NCI-H748 treated with DMSO at 0.1 percent for 48 hours (cell line): ENCODE measurements at regions not wholly inside any gene's neighbourhood (a gene's known extent, or its start where the extent isn't known, plus 50 kb on each side); places are given as distances from the start of the nearest gene placed in this dataset.
A peak's percentile ranks its signal among the peaks of the same experiment; 100 is the strongest.

ENCODE experiments used
- DNase-seq: peaks from one replicate; lab custom pipeline; 2025; lab: John Stamatoyannopoulos, UW

GRCh38 chr14:98301681-98302080, 970.3 kb downstream of the BCL11B start:
- DNase-seq, result no peak

- DNase-seq, result no peak
Measured at GRCh38 chr14:98304574-98304973, 967.4 kb downstream of the BCL11B start.

- DNase-seq, result no peak
Measured at GRCh38 chr14:98309591-98309990, 962.4 kb downstream of the BCL11B start.

GRCh38 chr14:98312006-98312405, 960.0 kb downstream of the BCL11B start:
- no peak for DNase-seq

GRCh38 chr14:98321841-98322240, 950.2 kb downstream of the BCL11B start:
- no peak for DNase-seq

- no peak for DNase-seq
Measured at GRCh38 chr14:98323836-98324235, 948.2 kb downstream of the BCL11B start.

- DNase-seq, result no peak
Measured at GRCh38 chr14:98325761-98326160, 946.2 kb downstream of the BCL11B start.

- DNase-seq, result no peak
Measured at GRCh38 chr14:98328496-98328895, 943.5 kb downstream of the BCL11B start.

GRCh38 chr14:98334186-98334585, 937.8 kb downstream of the BCL11B start:
- no peak for DNase-seq

GRCh38 chr14:98341211-98341610, 930.8 kb downstream of the BCL11B start:
- DNase-seq, result no peak

- DNase-seq, result no peak
Measured at GRCh38 chr14:98345161-98345560, 926.8 kb downstream of the BCL11B start.

- DNase-seq, result no peak
Measured at GRCh38 chr14:98347686-98348085, 924.3 kb downstream of the BCL11B start.

- DNase-seq, result no peak
Measured at GRCh38 chr14:98348505-98348904, 923.5 kb downstream of the BCL11B start.

GRCh38 chr14:98350213-98350612, 921.8 kb downstream of the BCL11B start:
- DNase-seq, result no peak

- DNase-seq, result no peak
Measured at GRCh38 chr14:98364961-98365360, 907.0 kb downstream of the BCL11B start.

GRCh38 chr14:98366429-98366828, 905.6 kb downstream of the BCL11B start:
- DNase-seq, result no peak

GRCh38 chr14:98368221-98368620, 903.8 kb downstream of the BCL11B start:
- no peak for DNase-seq

GRCh38 chr14:98368916-98369315, 903.1 kb downstream of the BCL11B start:
- DNase-seq, result no peak

GRCh38 chr14:98369344-98369743, 902.7 kb downstream of the BCL11B start:
- DNase-seq, result no peak

- DNase-seq, result no peak
Measured at GRCh38 chr14:98370352-98370751, 901.6 kb downstream of the BCL11B start.

GRCh38 chr14:98371141-98371540, 900.9 kb downstream of the BCL11B start:
- no peak for DNase-seq

GRCh38 chr14:98374136-98374535, 897.9 kb downstream of the BCL11B start:
- peak; percentile 38 for DNase-seq

- DNase-seq, result no peak
Measured at GRCh38 chr14:98375566-98375965, 896.4 kb downstream of the BCL11B start.

GRCh38 chr14:98379830-98380229, 892.2 kb downstream of the BCL11B start:
- no peak for DNase-seq

- DNase-seq, result no peak
Measured at GRCh38 chr14:98382662-98383061, 889.3 kb downstream of the BCL11B start.
